ENCODE measurements at regions not wholly inside any gene's neighbourhood (a gene's known extent, or its start where the extent isn't known, plus 50 kb on each side); places are given as distances from the start of the nearest gene placed in this dataset.
"Not testable (repeated sequence)": the region's sequence is repeated elsewhere in the genome, so short reads cannot be mapped to it uniquely, and the experiment has no call there.

DNA sequence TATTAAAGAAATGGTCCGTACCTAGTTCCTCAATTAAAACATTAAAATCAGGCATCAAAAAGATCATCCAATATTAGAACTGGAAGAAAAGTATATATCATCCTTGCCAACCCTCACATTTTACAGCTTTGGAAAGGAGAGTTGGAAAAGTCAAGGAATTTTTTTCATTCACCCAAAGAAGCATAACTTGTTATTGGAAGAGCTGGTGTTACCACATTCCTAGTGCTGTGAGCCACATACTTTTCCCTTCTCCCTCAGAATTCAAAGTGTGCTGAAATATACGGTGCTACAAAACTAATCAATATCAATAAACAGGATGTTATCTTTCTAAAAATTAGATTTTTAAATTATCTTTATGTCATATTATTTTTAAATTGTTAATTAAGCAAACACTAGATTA is 202.1 kb upstream of the FAT3 start:
- no peak for DNase-seq

GRCh38 chr11:92018332-92018731 is 206.3 kb upstream of the FAT3 start:
- DNase-seq, result no peak

DNA sequence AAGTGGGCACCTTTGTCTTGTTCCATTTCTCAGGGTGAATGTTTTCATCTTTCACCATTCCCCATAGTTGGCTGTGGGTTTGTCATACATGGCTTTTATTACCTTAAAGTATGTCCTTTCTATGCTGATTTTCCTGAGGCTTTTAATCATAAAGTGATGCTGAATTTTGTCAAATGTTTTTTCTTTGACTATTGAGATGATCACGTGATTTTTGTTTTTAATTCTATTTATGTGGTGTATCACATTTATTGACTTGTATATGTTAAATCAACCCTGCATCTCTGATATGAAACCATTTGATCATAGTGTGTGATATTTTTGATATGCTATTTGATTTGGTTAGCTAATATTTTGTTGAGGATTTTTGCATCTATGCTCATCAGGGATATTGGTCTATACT is 216.4 kb upstream of the FAT3 start:
- DNase-seq, result no peak

GRCh38 chr11:92002568-92002967 is 222.1 kb upstream of the FAT3 start:
- no peak for DNase-seq

GRCh38 chr11:91998481-91998880 is 226.1 kb upstream of the FAT3 start:
- DNase-seq, result no peak

- no peak for DNase-seq
Measured at GRCh38 chr11:91997226-91997625, 227.4 kb upstream of the FAT3 start.

DNA sequence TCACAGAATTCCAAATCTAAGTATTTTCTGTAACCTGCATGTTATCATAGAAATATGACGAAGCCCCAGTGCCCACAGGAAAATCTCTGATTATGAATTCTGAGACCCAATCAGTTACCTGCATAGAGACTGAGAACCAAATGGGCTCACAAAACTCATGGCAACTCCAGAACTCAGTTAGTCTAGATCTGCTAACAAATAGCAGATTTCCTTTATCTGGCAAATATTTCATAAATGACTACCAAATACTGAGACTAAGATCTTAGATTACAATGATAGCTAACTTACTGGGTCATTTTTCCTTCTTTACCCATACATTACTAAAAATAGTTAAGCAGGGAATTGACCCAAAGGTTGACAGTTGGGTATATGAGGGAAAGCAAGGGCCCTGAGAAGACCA is 228.1 kb upstream of the FAT3 start:
- no peak for DNase-seq

DNA sequence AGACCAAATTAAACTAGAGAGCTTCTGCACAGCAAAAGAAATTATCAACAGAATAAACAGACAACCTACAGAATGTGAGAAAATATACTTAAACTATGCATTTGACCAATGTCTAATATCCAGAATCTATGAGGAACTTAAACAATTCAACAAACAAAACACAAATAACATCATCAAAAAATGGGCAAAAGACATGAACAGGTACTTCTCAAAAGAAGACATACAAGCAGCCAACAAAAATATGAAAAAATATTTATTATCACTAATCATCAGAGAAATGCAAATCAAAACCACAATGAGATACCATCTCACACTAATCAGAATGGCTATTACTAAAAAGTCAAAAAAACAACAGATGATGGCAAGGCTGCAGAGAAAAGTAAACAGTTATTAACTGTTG is 236.2 kb upstream of the FAT3 start:
- DNase-seq, result not testable (repeated sequence)

- DNase-seq, result no peak
Measured at GRCh38 chr11:91986218-91986617, 238.4 kb upstream of the FAT3 start.

- no peak for DNase-seq
Measured at GRCh38 chr11:91984033-91984584, 240.5 kb upstream of the FAT3 start.

- no peak for DNase-seq
Measured at GRCh38 chr11:91981995-91982394, 242.6 kb upstream of the FAT3 start.

GRCh38 chr11:91979775-91980174 is 244.8 kb upstream of the FAT3 start:
- DNase-seq, result no peak

DNA sequence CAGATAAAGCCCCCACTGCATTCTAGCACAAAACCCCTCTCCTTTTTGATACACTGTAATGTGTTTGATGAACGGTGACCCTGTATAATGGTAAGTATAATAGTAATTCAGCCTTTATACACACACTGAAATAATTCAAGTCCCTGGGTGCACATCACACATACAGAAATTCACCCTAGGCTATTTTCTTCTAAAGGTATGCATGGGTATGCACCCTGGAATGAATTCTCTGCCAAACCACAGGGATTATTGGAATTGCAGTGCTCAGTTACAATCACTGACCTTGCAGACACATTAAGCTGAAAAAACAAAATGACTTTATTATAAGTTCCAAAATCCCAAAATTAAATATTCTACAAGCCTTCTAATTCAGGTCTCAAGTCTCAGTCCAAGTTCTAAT is 245.9 kb upstream of the FAT3 start:
- DNase-seq, result no peak

DNA sequence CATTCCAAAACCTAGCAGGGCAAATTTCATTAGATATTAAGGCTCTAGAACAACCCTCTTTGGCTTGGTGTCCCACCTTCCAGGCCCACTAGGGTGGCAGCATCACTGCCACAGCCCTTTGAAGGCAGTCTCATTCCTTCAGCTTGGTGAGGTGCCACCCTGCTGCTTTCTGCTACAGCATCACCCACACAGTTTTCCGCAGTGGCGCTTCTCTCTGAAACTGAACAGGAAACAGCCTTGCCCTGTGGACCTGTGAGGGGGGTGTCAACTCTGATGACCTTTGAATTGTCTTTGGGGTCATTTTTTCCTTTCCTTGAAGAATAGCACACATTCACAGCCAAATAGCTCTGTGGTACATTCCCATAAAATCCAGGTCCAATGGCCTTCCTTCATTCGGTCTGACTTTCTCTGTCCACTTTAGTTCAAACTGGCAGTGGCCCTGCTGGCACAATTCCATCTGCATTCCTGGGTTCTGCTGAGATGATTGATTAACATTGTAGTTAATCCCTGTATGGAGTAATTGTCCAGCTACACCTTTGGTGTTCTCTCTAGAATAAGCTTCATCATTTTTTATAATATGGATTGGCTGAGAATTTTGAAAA is 251.9 kb upstream of the FAT3 start:
- no peak for DNase-seq

DNA sequence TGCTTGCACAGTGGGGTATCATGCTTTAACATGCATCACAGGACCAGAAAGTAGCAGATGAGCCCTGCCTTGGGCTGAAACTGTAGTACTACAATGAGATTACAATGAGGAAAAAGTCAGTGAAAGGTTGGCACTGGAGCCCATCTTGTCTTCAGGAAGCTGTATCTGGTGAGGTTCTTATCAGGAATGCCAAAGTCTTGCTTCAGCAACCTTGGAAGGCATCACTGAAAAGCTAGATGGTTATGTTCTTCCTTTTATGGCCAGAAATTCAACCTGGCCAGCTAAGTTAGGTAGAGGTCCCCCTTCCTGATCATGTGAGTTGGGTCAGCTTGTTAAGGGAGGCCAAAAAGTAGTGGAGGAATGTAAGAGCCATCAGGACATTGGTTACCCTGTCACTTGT is 254.0 kb upstream of the FAT3 start:
- no peak for DNase-seq

DNA sequence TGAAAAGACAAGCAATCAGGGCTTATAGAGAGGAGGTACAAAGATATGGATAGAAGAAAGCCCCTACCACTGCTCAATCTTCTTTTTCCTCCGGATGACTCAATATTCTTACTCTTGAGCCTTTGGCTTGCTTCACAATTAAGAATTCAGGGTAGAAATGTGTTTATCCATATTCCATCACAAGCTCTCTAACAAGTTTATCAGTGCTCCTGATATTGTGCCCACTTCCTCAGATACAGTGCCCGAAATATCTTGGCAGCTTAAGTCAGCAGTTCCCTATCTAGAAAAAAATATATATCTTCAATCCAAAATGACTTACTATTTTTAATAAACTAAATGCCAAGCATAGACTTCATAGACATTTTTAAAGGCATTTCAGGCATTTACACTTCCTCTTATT is 255.1 kb upstream of the FAT3 start:
- no peak for DNase-seq

- DNase-seq, result no peak
Measured at GRCh38 chr11:91967691-91968045, 256.9 kb upstream of the FAT3 start.

DNA sequence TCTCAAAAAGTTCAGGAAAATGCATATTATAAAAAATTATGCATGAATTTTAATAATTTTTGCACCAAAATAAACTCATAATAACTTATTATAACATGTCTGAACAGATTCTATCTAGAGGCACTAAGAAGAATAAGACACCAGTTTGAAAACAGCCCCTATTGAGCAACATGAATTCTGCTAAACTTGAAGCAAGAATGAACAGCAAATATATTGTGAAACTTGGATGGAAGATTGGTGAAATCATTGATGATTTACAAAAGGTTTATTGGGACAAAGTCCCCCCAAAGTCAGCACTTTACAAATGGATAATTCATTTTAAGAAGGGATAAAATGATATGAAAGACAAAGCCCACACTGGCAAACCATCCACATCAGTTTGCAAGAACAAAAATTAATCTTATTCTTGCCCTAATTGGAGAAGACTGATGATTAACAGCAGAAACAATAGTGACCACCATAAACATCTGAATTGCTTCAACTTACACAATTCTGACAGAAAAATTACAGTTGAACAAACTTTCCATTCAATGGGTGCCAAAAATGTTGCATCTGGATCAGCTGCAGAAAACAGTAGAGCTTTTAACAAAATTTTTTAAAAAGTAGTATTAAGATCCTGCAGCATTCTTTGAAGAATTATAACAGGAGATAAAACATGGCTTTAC is 257.5 kb upstream of the FAT3 start:
- no peak for DNase-seq

GRCh38 chr11:91966368-91966767 is 258.2 kb upstream of the FAT3 start:
- no peak for DNase-seq

DNA sequence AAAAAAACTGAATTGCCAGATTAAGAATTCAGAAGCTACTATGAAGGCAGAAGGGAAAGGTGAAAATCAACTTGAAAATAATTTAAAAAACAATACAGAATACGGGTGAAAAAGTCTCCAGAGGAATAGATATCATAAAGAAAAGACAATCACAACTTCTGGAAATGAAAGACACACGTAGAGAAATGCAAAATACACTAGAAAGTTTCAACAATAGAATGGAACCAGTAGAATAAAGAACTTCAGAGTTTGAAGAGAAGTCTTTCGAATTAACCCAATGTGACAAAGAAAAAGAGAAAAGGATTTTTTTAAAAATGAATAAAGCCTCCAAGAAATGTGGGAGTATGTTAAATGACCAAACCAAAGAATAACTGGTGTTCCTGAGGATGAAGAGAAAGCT is 263.8 kb upstream of the FAT3 start:
- DNase-seq, result no peak

DNA sequence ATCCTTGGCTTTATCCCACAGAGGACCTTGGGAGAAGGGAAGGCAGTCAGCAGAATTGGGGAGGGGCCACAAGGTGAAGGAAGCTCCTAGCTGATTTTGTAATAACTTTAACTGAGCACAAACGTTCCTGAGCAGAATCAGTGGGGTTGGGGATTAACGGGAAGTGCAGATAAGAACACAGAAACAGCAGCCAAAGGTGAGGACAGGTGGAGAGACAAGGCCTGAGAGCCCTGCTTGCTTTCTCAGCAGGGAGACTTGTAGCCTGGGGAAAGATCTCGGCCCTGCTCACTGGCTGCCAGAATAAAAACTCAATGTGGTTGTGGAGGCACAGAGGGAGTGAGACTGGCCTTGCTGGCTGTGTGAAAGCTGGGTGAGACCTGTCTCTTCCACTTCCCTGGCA is 265.2 kb upstream of the FAT3 start:
- no peak for DNase-seq

GRCh38 chr11:91956711-91957110 is 267.9 kb upstream of the FAT3 start:
- no peak for DNase-seq

- no peak for DNase-seq
Measured at GRCh38 chr11:91955206-91955605, 269.4 kb upstream of the FAT3 start.

GRCh38 chr11:91952056-91952455 is 272.6 kb upstream of the FAT3 start:
- DNase-seq, result no peak

DNA sequence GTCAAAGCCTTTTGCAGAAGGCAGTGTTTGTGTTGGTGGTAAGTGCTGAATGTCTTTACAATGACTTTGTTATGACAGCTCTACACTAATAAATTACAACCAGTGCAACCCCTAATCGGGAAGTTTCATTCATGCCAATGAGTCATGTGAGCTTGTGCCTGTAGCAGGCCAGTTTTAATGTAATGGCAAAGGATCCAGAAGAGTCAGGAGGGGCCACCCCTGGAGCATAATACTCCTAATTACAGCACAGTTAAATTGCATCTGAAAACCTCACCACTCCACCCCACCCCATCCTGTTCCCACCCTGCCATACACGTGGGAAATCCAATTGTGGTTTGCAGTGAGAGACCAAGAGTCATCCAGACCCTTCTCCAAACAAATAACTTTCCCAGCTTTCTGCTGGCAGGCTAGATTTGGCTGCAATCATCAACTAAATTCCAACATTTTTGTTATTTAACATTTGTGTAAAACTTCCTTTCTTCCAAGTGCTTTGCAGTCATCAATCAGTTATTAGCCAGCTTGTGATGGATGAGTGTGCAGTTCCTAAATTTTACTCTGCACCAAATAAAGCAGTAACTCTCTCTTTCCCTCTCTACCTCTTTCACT is 277.3 kb upstream of the FAT3 start:
- DNase-seq, result peak; percentile 8

Data from NCI-H1694 (cell line).